ENCODE measurements at regions not wholly inside any gene's neighbourhood (a gene's known extent, or its start where the extent isn't known, plus 50 kb on each side); places are given as distances from the start of the nearest gene placed in this dataset.
"Not testable (repeated sequence)": the region's sequence is repeated elsewhere in the genome, so short reads cannot be mapped to it uniquely, and the experiment has no call there.

- no peak for DNase-seq (ENCODE audit: insufficient read length, low spot score)
- FAIRE-seq = no peak
These were observed 188.8 kb upstream of the ACTBL2 start for GRCh38 chr5:57671371-57671770.

- FAIRE-seq (no peak), DNase-seq (ENCODE audit: insufficient read length, low spot score) (no peak)
These were observed 184.0 kb upstream of the ACTBL2 start for GRCh38 chr5:57666582-57666981.

- FAIRE-seq (no peak), DNase-seq (ENCODE audit: insufficient read length, low spot score) (no peak)
These were observed 182.7 kb upstream of the ACTBL2 start for GRCh38 chr5:57665146-57665936.

- DNase-seq (ENCODE audit: insufficient read length, low spot score) (no peak), FAIRE-seq (no peak)
These were observed 182.1 kb upstream of the ACTBL2 start for GRCh38 chr5:57664700-57665099.

- FAIRE-seq = no peak
- DNase-seq (ENCODE audit: insufficient read length, low spot score) = no peak
These were observed 180.9 kb upstream of the ACTBL2 start for GRCh38 chr5:57663466-57663865.

GRCh38 chr5:57662991-57663390 is 180.4 kb upstream of the ACTBL2 start:
- no peak for DNase-seq (ENCODE audit: insufficient read length, low spot score)
- no peak for FAIRE-seq

GRCh38 chr5:57659886-57660285 is 177.3 kb upstream of the ACTBL2 start:
- DNase-seq (ENCODE audit: insufficient read length, low spot score) (no peak), FAIRE-seq (no peak)

- no peak for FAIRE-seq
- no peak for DNase-seq (ENCODE audit: insufficient read length, low spot score)
These were observed 175.4 kb upstream of the ACTBL2 start for GRCh38 chr5:57658018-57658417.

- DNase-seq (ENCODE audit: insufficient read length, low spot score) (no peak), FAIRE-seq (no peak)
These were observed 172.6 kb upstream of the ACTBL2 start for GRCh38 chr5:57655228-57655627.

- DNase-seq (ENCODE audit: insufficient read length, low spot score) = no peak
- FAIRE-seq = no peak
These were observed 171.2 kb upstream of the ACTBL2 start for GRCh38 chr5:57653636-57654290.

- FAIRE-seq (peak; percentile 9), DNase-seq (ENCODE audit: insufficient read length, low spot score) (no peak)
These were observed 168.5 kb upstream of the ACTBL2 start for GRCh38 chr5:57651127-57651526.

GRCh38 chr5:57650360-57651069 is 167.9 kb upstream of the ACTBL2 start:
- DNase-seq (ENCODE audit: insufficient read length, low spot score) (peak; percentile 25), FAIRE-seq (peak; percentile 77)

GRCh38 chr5:57642698-57643097 is 160.1 kb upstream of the ACTBL2 start:
- DNase-seq (ENCODE audit: insufficient read length, low spot score) (no peak), FAIRE-seq (no peak)

GRCh38 chr5:57642066-57642465 is 159.5 kb upstream of the ACTBL2 start:
- DNase-seq (ENCODE audit: insufficient read length, low spot score) (no peak), FAIRE-seq (no peak)

- FAIRE-seq (no peak), DNase-seq (ENCODE audit: insufficient read length, low spot score) (no peak)
These were observed 152.7 kb upstream of the ACTBL2 start for GRCh38 chr5:57635146-57635777.

- FAIRE-seq (no peak), DNase-seq (ENCODE audit: insufficient read length, low spot score) (no peak)
These were observed 150.3 kb upstream of the ACTBL2 start for GRCh38 chr5:57632937-57633336.

GRCh38 chr5:57631139-57631538 is 148.5 kb upstream of the ACTBL2 start:
- not testable (repeated sequence) for DNase-seq (ENCODE audit: insufficient read length, low spot score); FAIRE-seq

GRCh38 chr5:57627661-57628060 is 145.1 kb upstream of the ACTBL2 start:
- no peak for DNase-seq (ENCODE audit: insufficient read length, low spot score)
- no peak for FAIRE-seq

GRCh38 chr5:57626703-57627102 is 144.1 kb upstream of the ACTBL2 start:
- DNase-seq (ENCODE audit: insufficient read length, low spot score) = no peak
- no peak for FAIRE-seq

- FAIRE-seq = no peak
These were observed 139.0 kb upstream of the ACTBL2 start for GRCh38 chr5:57621624-57622023.

GRCh38 chr5:57618767-57619381 is 136.3 kb upstream of the ACTBL2 start:
- no peak for FAIRE-seq
- no peak for DNase-seq (ENCODE audit: insufficient read length, low spot score)

More at GRCh38 chr5:57621624-57622023, 139.0 kb upstream of the ACTBL2 start:
- no peak for DNase-seq (ENCODE audit: insufficient read length, low spot score)
